Fibroblast of lung (primary cell): ENCODE measurements at regions not wholly inside any gene's neighbourhood (a gene's known extent, or its start where the extent isn't known, plus 50 kb on each side); places are given as distances from the start of the nearest gene placed in this dataset.

ENCODE experiments used
- CTCF ChIP-seq, 2 donors: IDR thresholded peaks in 1 of 2; conservative IDR thresholded peaks in 1 of 2; 1 replicate in 1 of 2; 2 replicates in 1 of 2; pipeline ENCODE4 v1.5.1; 2011 to 2012; ENCODE audit warnings: low read length in 2 of 2, control low read depth in 1 of 2, inconsistent platforms in 1 of 2, low read depth in 1 of 2, mild to moderate bottlenecking in 1 of 2
- EZH2 ChIP-seq: IDR thresholded peaks from 2 replicates; pipeline ENCODE4 v1.5.1; 2012; ENCODE audit warnings: low read length, control low read depth, mild to moderate bottlenecking; ENCODE audit errors: missing control alignments

- TF ChIP-seq CTCF (conservative IDR thresholded peaks at IDR 0.05 in 1 of 2, IDR thresholded peaks at IDR 0.05 in 1 of 2; ENCODE audit: low read depth in 1 of 2, low read length in 2 of 2) = no peak
- no peak for TF ChIP-seq EZH2
Observed at GRCh38 chr1:73910466-73910865, 287.5 kb downstream of the LRRIQ3 start.
